ACHN (cell line): ENCODE measurements at regions not wholly inside any gene's neighbourhood (a gene's known extent, or its start where the extent isn't known, plus 50 kb on each side); places are given as distances from the start of the nearest gene placed in this dataset.

Experiments used
- DNase-seq: peaks from one replicate; pipeline ENCODE4 v3.0.0-alpha.2; 2015
- in situ Hi-C: cut with HindIII; loops from 2 replicates; pipeline ENCODE4 v1.10.0; 2017; ENCODE audit warnings: low sequenced_read_pairs, low pct_ligation_motif_present, low pct_unique_long_range_greater_than_20kb

DNA sequence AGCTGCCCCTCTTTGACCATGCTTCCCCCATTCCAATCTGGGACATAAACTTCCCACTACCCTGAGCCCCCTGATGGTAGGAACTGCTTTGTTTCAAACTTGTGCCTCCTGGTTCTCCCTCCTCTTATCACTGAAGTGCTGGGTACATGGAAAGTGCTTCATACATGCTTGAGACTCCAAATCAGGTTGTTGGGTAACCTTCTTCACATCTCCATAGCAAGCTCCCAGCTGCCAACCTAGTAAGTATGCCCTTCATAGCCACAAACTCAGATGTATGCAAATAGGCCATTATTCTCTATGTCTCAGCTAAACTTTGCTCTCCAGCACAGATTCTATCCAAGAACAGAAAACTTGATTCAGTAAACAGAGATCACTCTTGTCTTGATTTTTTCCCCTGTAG lies 310.6 kb upstream of the IRX3 start:
- no peak for DNase-seq
- in situ Hi-C loops = no loop called here

DNA sequence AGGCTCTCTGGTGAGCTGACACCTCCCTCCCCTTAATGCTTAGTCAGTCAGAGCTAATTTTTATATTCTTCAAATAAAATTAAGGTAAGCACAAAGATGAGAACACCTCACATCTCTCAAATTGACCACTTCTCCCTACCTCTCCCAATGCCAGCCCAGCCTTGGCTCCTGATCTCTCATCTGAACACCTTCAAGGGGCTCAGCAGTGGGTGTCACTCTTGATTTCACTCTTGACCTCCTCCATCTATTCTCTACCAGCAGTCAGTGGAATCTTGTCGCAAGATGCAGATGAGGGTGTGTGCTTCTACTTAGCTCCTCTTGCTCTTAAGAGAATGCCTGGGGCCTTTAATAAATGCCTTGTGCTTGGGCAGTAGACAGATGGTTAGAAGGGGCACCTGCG lies 309.0 kb upstream of the IRX3 start:
- DNase-seq = no peak

DNA sequence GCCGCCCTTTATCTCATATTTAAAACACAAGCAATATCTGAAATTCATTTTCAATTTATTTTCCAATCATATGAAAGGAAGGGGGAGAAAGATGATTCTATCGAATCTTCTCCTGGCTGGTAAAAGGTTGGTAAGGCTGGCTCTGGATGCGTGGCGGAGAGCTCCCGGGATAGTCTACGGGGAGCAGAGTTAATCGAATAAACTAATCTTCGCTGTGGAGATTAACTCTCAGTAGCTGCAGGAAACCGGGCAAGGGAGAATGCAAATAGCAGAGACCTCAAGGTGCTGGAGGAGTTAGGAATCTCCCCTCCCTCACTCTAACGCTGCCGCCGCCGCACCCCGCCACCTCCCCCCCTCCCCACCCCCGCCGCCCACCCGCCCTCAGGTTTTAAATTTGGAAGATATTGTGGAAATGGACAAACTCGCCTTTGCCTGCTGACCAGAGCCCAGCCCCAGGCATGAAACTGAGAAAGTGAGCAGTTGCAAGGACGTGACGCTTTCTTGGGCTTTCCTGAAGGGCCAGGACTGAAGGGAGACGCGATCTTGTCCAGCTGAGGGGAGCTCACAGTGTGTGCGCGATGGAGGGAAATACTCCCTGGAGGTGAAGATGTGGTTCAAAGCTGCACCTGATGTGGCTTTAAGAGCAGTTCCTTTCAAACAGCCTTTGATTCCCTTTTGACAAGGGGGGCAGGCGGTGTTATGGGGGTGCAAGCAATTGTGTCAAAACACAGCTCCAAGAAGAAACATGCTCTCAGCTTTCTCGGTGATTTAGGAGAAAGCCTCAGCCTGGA lies 308.2 kb upstream of the IRX3 start:
- no peak for DNase-seq
- in situ Hi-C loops = no loop called here

More for the DNA sequence above, 309.0 kb upstream of the IRX3 start:
- in situ Hi-C loops = no loop called here

GRCh38 chr16:54591816-54592246 lies 305.2 kb upstream of the IRX3 start:
- in situ Hi-C loops = no loop called here
- DNase-seq = no peak

- no peak for DNase-seq
Observed at GRCh38 chr16:54590836-54591235, 304.2 kb upstream of the IRX3 start.

GRCh38 chr16:54589326-54589725 lies 302.7 kb upstream of the IRX3 start:
- in situ Hi-C loops = no loop called here
- no peak for DNase-seq

More at GRCh38 chr16:54590836-54591235, 304.2 kb upstream of the IRX3 start:
- in situ Hi-C loops = no loop called here

- in situ Hi-C loops = no loop called here
- no peak for DNase-seq
Observed at GRCh38 chr16:54588026-54588425, 301.4 kb upstream of the IRX3 start.

DNA sequence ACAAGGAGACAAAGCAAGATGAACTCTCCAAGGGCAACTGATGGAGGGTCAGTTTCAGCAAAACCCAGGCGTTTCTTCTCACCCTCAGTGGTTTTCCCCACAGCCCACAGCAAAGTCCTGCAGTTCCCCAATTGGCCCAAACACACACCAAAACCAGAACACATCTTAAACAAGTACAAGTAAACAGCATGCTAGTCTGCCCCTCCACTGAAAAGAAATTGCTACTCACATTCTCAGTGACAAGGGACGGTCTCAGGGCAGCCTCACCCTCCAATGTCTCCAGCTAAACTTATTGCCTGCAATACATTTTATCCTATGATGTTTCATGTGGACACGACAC lies 300.6 kb upstream of the IRX3 start:
- no peak for DNase-seq
- in situ Hi-C loops = no loop called here

DNA sequence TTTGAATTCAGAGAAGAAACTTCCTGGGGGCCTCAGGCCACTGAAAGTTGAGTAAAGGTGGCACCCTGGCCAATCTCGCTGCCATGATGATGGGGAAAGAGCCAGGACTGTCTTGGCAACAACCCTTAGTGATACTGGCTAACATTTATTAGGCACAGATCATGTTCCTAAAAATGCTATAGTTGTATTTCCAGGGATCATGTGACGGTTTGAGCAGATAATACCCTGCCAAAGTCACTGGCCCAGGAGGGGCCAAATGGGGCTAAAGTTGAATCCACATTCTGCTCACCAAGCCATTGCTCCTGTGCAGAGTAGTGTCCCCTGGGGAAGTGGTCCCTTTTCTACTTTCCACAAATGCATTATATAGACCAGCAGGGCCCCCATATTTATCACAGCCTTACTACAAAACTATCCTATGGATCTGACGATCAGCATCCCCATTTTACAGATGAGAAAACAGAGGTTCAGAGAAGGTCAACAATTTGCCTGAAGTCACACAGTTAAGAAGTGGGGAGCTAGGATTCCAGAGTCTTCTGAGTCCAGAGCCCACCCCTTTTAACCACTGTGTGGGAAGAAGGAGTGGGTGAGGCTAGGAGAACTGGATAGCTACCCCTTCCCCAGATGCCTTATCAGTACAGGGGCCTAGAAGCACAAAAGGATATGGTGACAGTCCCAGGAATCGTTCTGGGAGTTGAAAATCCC lies 300.0 kb upstream of the IRX3 start:
- in situ Hi-C loops = no loop called here
- no peak for DNase-seq

GRCh38 chr16:54585998-54586340 lies 299.4 kb upstream of the IRX3 start:
- in situ Hi-C loops = no loop called here
- no peak for DNase-seq

- in situ Hi-C loops = no loop called here
- DNase-seq = no peak
Observed at GRCh38 chr16:54585094-54585997, 298.8 kb upstream of the IRX3 start.

DNA sequence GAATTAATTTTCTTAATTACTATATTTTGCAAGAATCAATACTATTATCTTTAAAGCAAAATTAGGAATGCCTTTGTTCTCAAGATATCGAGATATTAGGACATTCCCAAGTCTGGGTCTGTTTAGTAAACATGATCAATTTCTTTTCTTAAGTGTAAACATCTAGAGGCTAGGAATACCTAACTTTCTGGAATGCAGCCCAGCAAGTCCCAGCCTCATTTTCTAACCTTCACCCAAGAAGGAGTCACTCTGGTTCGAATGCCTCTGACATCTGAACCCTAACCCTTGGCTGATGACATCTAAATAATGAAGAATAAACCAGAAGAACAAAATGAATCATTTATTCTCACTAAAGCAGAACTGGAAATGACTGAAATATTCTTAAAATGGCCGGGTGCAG lies 297.5 kb upstream of the IRX3 start:
- DNase-seq = no peak
- in situ Hi-C loops = no loop called here

GRCh38 chr16:54582631-54583250 lies 296.2 kb upstream of the IRX3 start:
- no peak for DNase-seq
- in situ Hi-C loops = no loop called here

DNA sequence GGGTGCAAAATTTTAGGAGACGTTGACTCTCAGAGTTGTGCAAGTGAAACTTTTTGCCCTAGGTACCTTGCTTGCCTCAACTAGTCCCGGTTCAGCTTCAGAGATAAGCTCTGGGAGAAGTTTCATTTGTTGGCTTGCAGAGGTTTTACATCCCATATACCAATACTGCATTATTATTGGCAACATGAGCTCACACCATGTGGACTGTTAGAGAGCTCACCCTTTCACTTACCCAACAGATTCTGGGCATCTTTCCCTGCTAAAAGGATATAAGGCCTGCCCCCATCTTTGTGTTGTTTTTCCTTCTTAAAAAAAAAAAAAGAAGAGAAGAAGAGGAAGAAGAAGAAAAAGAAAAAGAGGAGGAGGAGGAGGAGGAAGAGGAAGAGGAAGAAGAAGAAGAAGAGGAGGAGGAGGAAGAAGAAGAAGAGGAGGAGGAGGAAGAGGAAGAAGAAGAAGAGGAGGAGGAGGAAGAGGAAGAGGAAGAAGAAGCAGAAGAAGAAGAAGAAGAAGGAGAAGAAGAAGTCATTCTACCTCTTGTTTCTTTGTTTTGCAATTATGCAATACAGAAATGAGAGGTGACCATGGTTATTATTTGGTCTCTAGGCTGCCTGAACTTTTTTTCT lies 292.6 kb upstream of the IRX3 start:
- in situ Hi-C loops = no loop called here
- no peak for DNase-seq

DNA sequence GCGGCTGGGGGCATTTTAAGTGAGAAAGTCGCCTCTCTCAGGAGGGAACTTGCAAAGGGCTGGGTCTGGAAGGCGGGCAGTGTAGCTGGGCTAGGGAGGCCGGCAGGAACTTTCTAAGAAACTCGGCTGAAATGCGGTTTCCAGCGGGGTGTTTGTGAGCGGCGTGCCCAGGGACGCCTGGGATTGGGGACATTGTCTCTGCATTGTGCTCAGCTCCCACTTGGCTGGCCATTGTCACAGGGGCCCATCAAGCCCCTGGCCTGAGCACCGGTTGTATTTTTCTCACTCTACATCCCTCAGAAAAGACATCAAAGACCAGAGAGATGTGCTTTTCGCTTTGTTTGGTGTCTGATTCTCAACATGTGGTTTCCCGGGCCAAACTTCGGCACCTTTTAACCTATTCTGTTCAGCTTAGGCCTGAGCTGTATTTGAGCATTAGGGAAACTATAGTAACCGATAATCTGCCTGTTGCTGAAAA lies 291.1 kb upstream of the IRX3 start:
- DNase-seq = no peak
- in situ Hi-C loops = no loop called here

GRCh38 chr16:54576785-54577184 lies 290.2 kb upstream of the IRX3 start:
- in situ Hi-C loops = no loop called here

DNA sequence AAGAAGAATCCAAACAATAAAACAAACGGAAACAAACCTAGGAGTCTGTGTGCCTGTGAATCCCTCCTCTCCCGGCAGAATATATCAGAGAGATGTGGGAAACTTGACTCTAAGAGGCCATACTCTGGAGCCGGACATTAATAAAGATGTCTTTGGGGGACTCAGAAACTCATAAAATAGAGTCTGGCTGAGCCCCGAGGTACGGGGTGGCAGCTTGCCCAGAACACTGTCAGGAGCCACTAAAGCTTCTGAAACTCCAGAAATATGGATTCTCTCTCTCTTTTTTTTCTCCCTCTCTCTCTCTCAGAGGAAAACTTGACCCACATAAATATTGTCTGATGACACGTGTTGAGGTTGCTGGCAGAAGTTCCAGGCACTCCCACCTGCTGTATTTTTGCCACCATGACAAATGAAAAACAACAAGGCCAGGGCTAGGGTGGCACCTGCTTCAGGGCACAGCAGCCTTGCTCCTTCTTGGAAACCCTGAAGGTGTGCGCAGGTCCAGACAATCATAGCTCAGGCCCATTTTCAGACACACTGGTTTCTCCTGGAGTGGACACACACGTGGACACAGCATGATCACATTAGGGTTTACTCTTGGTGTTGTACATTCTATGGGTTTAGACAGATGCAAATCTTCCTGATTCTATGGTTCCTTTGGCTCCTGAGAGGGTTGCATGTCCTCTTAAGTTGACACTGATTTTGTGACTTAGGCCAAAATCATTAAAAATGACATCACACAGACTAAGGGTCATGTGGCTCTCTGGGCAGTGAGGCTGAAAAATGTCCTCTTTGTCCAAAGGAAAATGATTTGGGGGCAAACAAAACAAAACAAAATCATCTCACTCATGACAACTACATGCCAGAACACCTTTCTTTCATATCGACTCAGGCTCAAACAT lies 282.6 kb upstream of the IRX3 start:
- no peak for DNase-seq
- in situ Hi-C loops = no loop called here

More at GRCh38 chr16:54576785-54577184, 290.2 kb upstream of the IRX3 start:
- DNase-seq = no peak
